ENCODE measurements at regions not wholly inside any gene's neighbourhood (a gene's known extent, or its start where the extent isn't known, plus 50 kb on each side); places are given as distances from the start of the nearest gene placed in this dataset.

GRCh38 chr2:16121231-16121985, 181.1 kb downstream of the MYCN start:
- no peak for DNase-seq (ENCODE audit: low read depth)

DNA sequence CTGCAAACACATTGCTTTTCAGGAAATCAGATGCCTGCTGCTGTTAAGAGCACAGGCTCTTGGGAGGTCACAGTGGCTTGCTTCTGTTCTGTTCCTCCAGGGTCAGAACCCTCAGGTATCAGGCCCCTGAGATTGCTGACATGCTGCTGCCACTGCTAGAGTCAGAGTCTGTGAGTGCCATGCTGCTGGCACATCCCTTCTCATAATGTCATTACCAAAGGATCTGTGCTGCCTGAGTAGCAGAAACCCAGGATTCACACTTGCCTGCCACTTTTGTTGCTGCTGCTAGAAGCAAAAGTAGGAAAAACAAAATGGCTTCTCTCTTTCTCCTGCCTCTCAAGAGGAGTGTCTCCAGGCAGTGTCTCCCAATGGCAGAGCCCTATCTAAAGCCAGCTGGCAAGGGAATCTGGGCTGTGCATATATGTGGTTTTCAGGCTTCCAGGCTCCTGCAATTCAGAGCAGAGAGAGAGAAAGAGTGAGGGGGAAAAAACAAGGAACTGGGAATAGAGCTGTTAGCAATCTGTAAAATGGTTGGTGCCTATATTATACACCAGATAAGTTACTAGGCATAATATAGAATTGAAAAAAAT, 180.3 kb downstream of the MYCN start:
- DNase-seq (ENCODE audit: low read depth): no peak

GRCh38 chr2:16119741-16120140, 179.4 kb downstream of the MYCN start:
- DNase-seq (ENCODE audit: low read depth): no peak

GRCh38 chr2:16118611-16119590, 178.6 kb downstream of the MYCN start:
- DNase-seq (ENCODE audit: low read depth): no peak

- DNase-seq (ENCODE audit: low read depth): no peak
Observed at GRCh38 chr2:16117791-16118610, 177.7 kb downstream of the MYCN start.

GRCh38 chr2:16117021-16117700, 176.8 kb downstream of the MYCN start:
- DNase-seq (ENCODE audit: low read depth): no peak

- DNase-seq (ENCODE audit: low read depth): no peak
Observed at GRCh38 chr2:16115881-16116830, 175.8 kb downstream of the MYCN start.

- no peak for DNase-seq (ENCODE audit: low read depth)
Observed at GRCh38 chr2:16115291-16115690, 174.9 kb downstream of the MYCN start.

- no peak for DNase-seq (ENCODE audit: low read depth)
Observed at GRCh38 chr2:16114836-16115235, 174.5 kb downstream of the MYCN start.

- DNase-seq (ENCODE audit: low read depth): no peak
Observed at GRCh38 chr2:16114070-16114469, 173.7 kb downstream of the MYCN start.

- no peak for DNase-seq (ENCODE audit: low read depth)
Observed at GRCh38 chr2:16113568-16113967, 173.2 kb downstream of the MYCN start.

DNA sequence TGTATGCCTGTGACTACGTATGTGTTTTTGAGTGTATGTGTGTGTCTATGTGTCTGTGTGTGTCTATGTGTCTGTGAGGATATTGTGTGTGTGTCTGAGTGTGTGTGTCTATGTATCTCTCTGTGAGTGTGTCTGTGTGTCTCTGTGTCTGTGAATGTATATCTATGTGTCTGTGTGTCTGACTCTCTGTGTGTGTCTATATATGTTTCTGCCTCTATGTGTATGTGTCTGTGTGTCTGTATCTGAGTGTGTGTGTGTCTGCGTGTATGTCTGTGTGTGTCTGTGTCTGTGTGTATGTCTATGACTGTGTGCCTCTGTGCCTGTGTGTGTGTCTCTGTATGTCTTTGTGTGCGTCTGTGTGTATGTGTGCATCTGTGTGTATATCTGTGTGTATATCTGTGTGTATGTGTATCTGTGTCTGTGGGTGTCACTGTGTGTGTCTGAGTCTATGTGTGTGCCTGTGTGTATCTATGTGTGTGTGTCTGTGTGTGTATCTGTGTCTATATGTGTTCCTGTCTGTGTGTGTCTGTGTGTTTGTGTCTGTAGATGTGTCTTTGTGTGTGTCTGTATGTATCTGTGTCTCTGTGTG, 172.7 kb downstream of the MYCN start:
- DNase-seq (ENCODE audit: low read depth): no peak

DNA sequence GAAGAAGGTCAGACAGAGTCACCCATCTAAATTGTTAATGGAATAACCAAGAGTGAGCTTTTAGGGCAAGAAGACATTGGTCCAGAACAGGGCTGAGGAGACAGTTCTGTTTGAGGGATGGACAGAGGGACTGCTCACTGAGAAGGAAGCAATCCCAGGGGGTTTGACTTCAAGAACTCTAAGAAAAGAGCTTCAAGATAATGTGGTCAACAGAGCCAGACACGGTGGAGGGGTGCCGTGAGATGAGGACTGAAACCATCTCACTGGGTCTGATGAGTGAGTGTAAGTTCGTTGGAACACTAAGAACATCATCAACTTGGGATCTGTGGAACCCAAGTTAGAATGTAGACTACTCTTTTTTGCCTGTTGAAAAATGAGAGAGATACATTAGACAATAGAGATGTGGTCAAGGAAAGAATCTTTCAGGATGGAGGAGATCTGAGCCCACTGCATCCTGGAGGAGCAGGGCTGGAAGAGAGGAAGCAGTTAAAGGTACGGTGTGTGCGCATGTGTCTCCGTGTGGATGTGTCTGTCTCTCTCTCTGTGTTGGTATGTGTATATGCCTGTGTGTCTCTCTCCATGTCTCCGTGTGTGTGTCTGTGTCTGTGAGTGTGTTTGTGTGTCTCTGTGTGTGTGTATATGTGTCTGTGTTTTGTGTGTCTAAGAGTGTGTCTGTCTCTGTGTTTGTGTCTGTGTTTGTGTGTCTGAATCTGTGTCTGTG, 172.1 kb downstream of the MYCN start:
- DNase-seq (ENCODE audit: low read depth): no peak

- DNase-seq (ENCODE audit: low read depth): no peak
Observed at GRCh38 chr2:16111838-16112210, 171.5 kb downstream of the MYCN start.

DNA sequence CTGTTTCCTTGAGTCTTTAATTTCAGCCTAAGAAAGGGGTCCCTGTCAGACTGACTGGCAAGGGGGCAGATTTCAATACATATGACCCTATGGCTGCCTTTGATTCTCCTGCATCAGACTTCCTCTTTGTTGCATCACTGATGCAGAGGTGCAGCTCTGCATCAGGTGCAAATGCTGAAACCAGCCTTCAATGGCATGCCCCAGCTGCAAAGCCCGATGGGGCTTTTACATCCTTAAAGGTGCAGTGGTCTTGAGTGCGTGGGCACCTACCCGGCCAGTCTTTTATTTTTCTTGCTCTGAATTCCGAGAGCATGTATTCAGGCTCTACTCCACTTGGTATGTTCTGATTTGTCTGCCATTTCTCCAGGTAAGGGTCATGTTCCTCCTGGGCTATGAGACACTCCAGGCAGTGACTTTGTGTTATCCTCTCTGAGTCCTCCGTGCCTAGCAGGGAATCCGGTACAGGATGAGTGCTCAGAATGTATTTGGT, 169.5 kb downstream of the MYCN start:
- no peak for DNase-seq (ENCODE audit: low read depth)

DNA sequence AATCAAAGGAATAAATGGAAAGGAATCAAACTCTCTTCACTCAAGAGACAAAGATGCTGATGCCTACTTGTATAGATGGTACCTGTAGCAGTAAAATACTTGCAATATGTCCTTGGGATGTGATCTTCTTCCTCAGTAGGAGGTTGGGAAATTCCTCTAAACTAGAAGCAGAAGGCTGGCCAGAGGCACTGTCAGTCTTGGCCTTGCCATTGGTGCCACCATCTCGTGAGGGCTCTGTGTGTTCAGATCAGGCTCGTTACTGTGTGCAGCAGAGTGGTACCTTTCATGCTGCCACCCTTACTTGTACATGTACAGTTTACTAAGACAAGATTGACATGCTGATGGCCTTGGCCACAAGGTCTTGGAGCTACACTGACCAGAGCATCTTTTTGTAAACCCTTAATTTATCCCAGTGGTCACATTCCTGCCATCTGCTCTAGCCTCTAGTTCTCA, 169.0 kb downstream of the MYCN start:
- no peak for DNase-seq (ENCODE audit: low read depth)

GRCh38 chr2:16107246-16107645, 166.9 kb downstream of the MYCN start:
- DNase-seq (ENCODE audit: low read depth): no peak

DNA sequence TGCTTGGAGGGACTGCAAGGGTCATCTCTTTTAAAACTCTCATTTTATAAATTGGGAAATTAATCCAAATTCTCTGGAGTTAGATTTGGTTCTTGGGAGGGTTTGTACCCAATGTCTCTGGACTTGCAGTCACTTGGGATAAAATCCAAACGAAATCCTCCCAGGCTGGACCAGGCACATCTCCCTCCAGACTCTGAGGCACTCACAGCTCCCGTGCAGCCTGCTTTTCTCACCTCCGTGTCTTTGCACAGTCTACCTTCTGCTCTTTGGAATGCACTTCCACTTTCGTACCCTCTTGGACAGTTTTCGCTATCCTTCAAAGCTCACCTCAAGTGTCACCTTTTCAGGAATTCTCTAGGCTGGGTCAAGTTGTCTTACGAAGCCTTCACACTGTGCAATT, 166.3 kb downstream of the MYCN start:
- no peak for DNase-seq (ENCODE audit: low read depth)

Measured in Daoy (cell line).